GM19438 (cell line): ENCODE measurements at regions not wholly inside any gene's neighbourhood (a gene's known extent, or its start where the extent isn't known, plus 50 kb on each side); places are given as distances from the start of the nearest gene placed in this dataset.
"Not testable (repeated sequence)": the region's sequence is repeated elsewhere in the genome, so short reads cannot be mapped to it uniquely, and the experiment has no call there.

Experiments used
- ATAC-seq: cut with Tn5 transposase; IDR thresholded peaks from one replicate; pipeline ENCODE4 v1.9.1; 2021; ENCODE audit warnings: low read depth; ENCODE audit not compliant: unreplicated experiment

GRCh38 chr5:2369178-2369577, 382.3 kb downstream of the IRX2 start:
- no peak for ATAC-seq

- ATAC-seq, result no peak
Observed at GRCh38 chr5:2366816-2367215, 384.7 kb downstream of the IRX2 start.

- no peak for ATAC-seq
Observed at GRCh38 chr5:2357309-2357708, 394.2 kb downstream of the IRX2 start.

- ATAC-seq, result no peak
Observed at GRCh38 chr5:2355859-2356258, 395.6 kb downstream of the IRX2 start.

GRCh38 chr5:2353871-2354440, 397.5 kb downstream of the IRX2 start:
- no peak for ATAC-seq

GRCh38 chr5:2353211-2353610, 398.3 kb downstream of the IRX2 start:
- no peak for ATAC-seq

GRCh38 chr5:2352101-2352861, 399.2 kb downstream of the IRX2 start:
- no peak for ATAC-seq

- ATAC-seq, result not testable (repeated sequence)
Observed at GRCh38 chr5:2349768-2350167, 401.7 kb downstream of the IRX2 start.

GRCh38 chr5:2338686-2339085, 412.8 kb downstream of the IRX2 start:
- ATAC-seq, result no peak

GRCh38 chr5:2335733-2336515, 415.6 kb downstream of the IRX2 start:
- no peak for ATAC-seq

- no peak for ATAC-seq
Observed at GRCh38 chr5:2335125-2335732, 416.2 kb downstream of the IRX2 start.

GRCh38 chr5:2334719-2335118, 416.8 kb downstream of the IRX2 start:
- no peak for ATAC-seq

- ATAC-seq, result no peak
Observed at GRCh38 chr5:2333291-2333690, 418.2 kb downstream of the IRX2 start.

- ATAC-seq, result no peak
Observed at GRCh38 chr5:2332521-2332920, 419.0 kb downstream of the IRX2 start.

GRCh38 chr5:2330325-2331130, 420.9 kb downstream of the IRX2 start:
- ATAC-seq, result no peak

- ATAC-seq, result no peak
Observed at GRCh38 chr5:2329741-2330140, 421.7 kb downstream of the IRX2 start.

GRCh38 chr5:2326601-2327000, 424.9 kb downstream of the IRX2 start:
- no peak for ATAC-seq

- ATAC-seq, result no peak
Observed at GRCh38 chr5:2324788-2325187, 426.7 kb downstream of the IRX2 start.

GRCh38 chr5:2320611-2321010, 430.9 kb downstream of the IRX2 start:
- ATAC-seq, result no peak

- no peak for ATAC-seq
Observed at GRCh38 chr5:2317540-2317939, 433.9 kb downstream of the IRX2 start.
